Esophagus muscularis mucosa (tissue), 4 donors: ENCODE measurements at regions not wholly inside any gene's neighbourhood (a gene's known extent, or its start where the extent isn't known, plus 50 kb on each side); places are given as distances from the start of the nearest gene placed in this dataset.
A peak's percentile ranks its signal among the peaks of the same experiment; 100 is the strongest.

Experiments used
- DNase-seq: peaks from one replicate; pipeline ENCODE4 v3.0.0-alpha.2; 2017; ENCODE audit errors: extremely low spot score
- H3K27ac ChIP-seq, 4 donors: fragments of 200-600 bp; sonication (generic); replicated peaks in 1 of 4; 1 replicate in 3 of 4; 2 replicates in 1 of 4; pipeline ENCODE4 v1.5.1; 2016 to 2019; ENCODE audit warnings: mild to moderate bottlenecking in 1 of 4
- H3K27me3 ChIP-seq, 4 donors: fragments of 200-600 bp; sonication (generic); one replicate each; pipeline versions ENCODE4 v1.5.1 to v1.6.0; 2016 to 2019
- H3K36me3 ChIP-seq, 4 donors: fragments of 200-600 bp; sonication (generic); one replicate each; pipeline ENCODE4 v1.5.1; 2016 to 2019
- H3K4me1 ChIP-seq, 4 donors: fragments of 200-600 bp; sonication (generic); one replicate each; pipeline ENCODE4 v1.5.1; 2016 to 2019
- H3K4me3 ChIP-seq, 4 donors: fragments of 200-600 bp; sonication (generic); 1 replicate in 2 of 4; 2 replicates in 2 of 4; pipeline ENCODE4 v1.5.1; 2016 to 2019; ENCODE audit warnings: mild to moderate bottlenecking in 4 of 4, moderate library complexity in 1 of 4
- H3K9me3 ChIP-seq, 4 donors: fragments of 200-600 bp; sonication (generic); 1 replicate in 3 of 4; 2 replicates in 1 of 4; pipeline ENCODE4 v1.5.1; 2016 to 2019
- CTCF ChIP-seq, 3 experiments: fragments of 200-600 bp in 2 of 3; fragments of 450-650 bp in 1 of 3; sonication (generic) in 2 of 3; IDR thresholded peaks; one replicate each; pipeline ENCODE4 v1.5.1; 2017 to 2019; ENCODE audit warnings: antibody characterized with exemption in 3 of 3, mild to moderate bottlenecking in 2 of 3, moderate library complexity in 1 of 3
- EP300 ChIP-seq: sonication (generic); formaldehyde crosslinking; IDR thresholded peaks from one replicate; pipeline ENCODE4 v1.6.1; 2017; ENCODE audit warnings: antibody characterized with exemption
- POLR2A ChIP-seq: fragments of 450-650 bp; IDR thresholded peaks from one replicate; pipeline ENCODE4 v1.6.1; 2017; ENCODE audit warnings: antibody characterized with exemption, moderate library complexity, mild to moderate bottlenecking, low read depth
- POLR2AphosphoS5 ChIP-seq, 2 donors: sonication (generic); formaldehyde crosslinking; IDR thresholded peaks; one replicate each; pipeline ENCODE4 v1.6.1; 2017; ENCODE audit warnings: antibody characterized with exemption in 2 of 2
- WGBS: methylation state at CpG from one replicate; pipeline ENCODE4 v1.1.5; 2018; 5-methylcytosine and 5-hydroxymethylcytosine counted together
- intact Hi-C: fragments of 100-400 bp; cut with DNase I; formaldehyde crosslinking; loops from one replicate; pipeline ENCODE4 v1.15.1; 2023

GRCh38 chr5:120386981-120387380 is 77.1 kb upstream of the PRR16 start:
- no peak for DNase-seq
- H3K9me3 ChIP-seq, result no peaks in the 10 kb centered on the region
- no peaks in the 10 kb centered on the region for H3K36me3 ChIP-seq
- no peaks in the 10 kb centered on the region for H3K27me3 ChIP-seq
- peak overlapping the region in 1 of 4 donors; percentile 48 for H3K27ac ChIP-seq
- intact Hi-C loops, result no loop called here
- H3K4me3 ChIP-seq, result no peak overlapping the region
- TF ChIP-seq POLR2AphosphoS5 (IDR thresholded peaks at IDR 0.05) (no peak), CTCF (IDR thresholded peaks at IDR 0.05) (no peak), EP300 (no peak), POLR2A (no peak)
- peaks cover 0 to 15% (median 4%) of the 10 kb centered on the region in 4 donors for H3K4me1 ChIP-seq

- Histone ChIP-seq H3K27ac (peak overlapping the region; percentile 18 to 56 (median 52)), H3K9me3 (no peaks in the 10 kb centered on the region), H3K4me3 (no peak overlapping the region), H3K27me3 (no peaks in the 10 kb centered on the region), H3K4me1 (peaks cover 0 to 15% (median 4%) of the 10 kb centered on the region in 4 donors), H3K36me3 (no peaks in the 10 kb centered on the region)
- 48% methylated on average over 1 of the region's 1 CpG for WGBS
- DNase-seq, result no peak
- intact Hi-C loops, result no loop called here
- TF ChIP-seq POLR2A (no peak), POLR2AphosphoS5 (IDR thresholded peaks at IDR 0.05) (no peak)
Measured at GRCh38 chr5:120388016-120388781, 75.9 kb upstream of the PRR16 start.

GRCh38 chr5:120394259-120394658 is 69.8 kb upstream of the PRR16 start:
- Histone ChIP-seq H3K27ac (no peak overlapping the region), H3K9me3 (no peaks in the 10 kb centered on the region), H3K4me1 (no peaks in the 10 kb centered on the region), H3K4me3 (no peak overlapping the region), H3K27me3 (no peaks in the 10 kb centered on the region), H3K36me3 (no peaks in the 10 kb centered on the region)
- TF ChIP-seq EP300 (no peak), POLR2AphosphoS5 (IDR thresholded peaks at IDR 0.05) (no peak), POLR2A (no peak), CTCF (IDR thresholded peaks at IDR 0.05) (no peak)
- no peak for DNase-seq
- intact Hi-C loops, result no loop called here

GRCh38 chr5:120396186-120396585 is 67.9 kb upstream of the PRR16 start:
- no peak overlapping the region for H3K4me3 ChIP-seq
- no peak overlapping the region for H3K27ac ChIP-seq
- TF ChIP-seq POLR2AphosphoS5 (IDR thresholded peaks at IDR 0.05), result no peak
- no peaks in the 10 kb centered on the region for H3K4me1 ChIP-seq
- H3K27me3 ChIP-seq, result no peaks in the 10 kb centered on the region
- DNase-seq, result no peak
- intact Hi-C loops, result no loop called here
- no peaks in the 10 kb centered on the region for H3K36me3 ChIP-seq
- no peaks in the 10 kb centered on the region for H3K9me3 ChIP-seq

GRCh38 chr5:120400356-120400755 is 63.7 kb upstream of the PRR16 start:
- Histone ChIP-seq H3K4me3 (no peak overlapping the region), H3K36me3 (no peaks in the 10 kb centered on the region), H3K9me3 (no peaks in the 10 kb centered on the region), H3K27me3 (no peaks in the 10 kb centered on the region), H3K27ac (no peak overlapping the region), H3K4me1 (peaks cover 3 to 4% (median 3%) of the 10 kb centered on the region in 4 donors)
- intact Hi-C loops, result no loop called here
- TF ChIP-seq POLR2AphosphoS5 (IDR thresholded peaks at IDR 0.05) (no peak), POLR2A (no peak), EP300 (no peak), CTCF (IDR thresholded peaks at IDR 0.05) (no peak)
- WGBS, result 67% methylated on average over 1 of the region's 1 CpG
- no peak for DNase-seq

GRCh38 chr5:120402606-120403005 is 61.5 kb upstream of the PRR16 start:
- H3K4me1 ChIP-seq, result peaks cover 6 to 13% (median 9%) of the 10 kb centered on the region in 4 donors
- no peak overlapping the region for H3K4me3 ChIP-seq
- no peak for TF ChIP-seq POLR2AphosphoS5 (IDR thresholded peaks at IDR 0.05)
- TF ChIP-seq CTCF (IDR thresholded peaks at IDR 0.05), result no peak
- no peak for TF ChIP-seq POLR2A
- no peak for TF ChIP-seq EP300
- H3K27me3 ChIP-seq, result no peaks in the 10 kb centered on the region
- no peak overlapping the region for H3K27ac ChIP-seq
- no peak for DNase-seq
- H3K9me3 ChIP-seq, result no peaks in the 10 kb centered on the region
- no peaks in the 10 kb centered on the region for H3K36me3 ChIP-seq
- intact Hi-C loops, result no loop called here
- 82% methylated on average over 2 of the region's 2 CpGs for WGBS
